HG03196 (cell line): ENCODE measurements at regions not wholly inside any gene's neighbourhood (a gene's known extent, or its start where the extent isn't known, plus 50 kb on each side); places are given as distances from the start of the nearest gene placed in this dataset.
A peak's percentile ranks its signal among the peaks of the same experiment; 100 is the strongest.
"Not testable (repeated sequence)": the region's sequence is repeated elsewhere in the genome, so short reads cannot be mapped to it uniquely, and the experiment has no call there.

Source experiments
- ATAC-seq: cut with Tn5 transposase; IDR thresholded peaks from one replicate; pipeline ENCODE4 v1.9.1; 2021; ENCODE audit not compliant: unreplicated experiment

GRCh38 chr16:17944345-17944744 lies 392.2 kb downstream of the NPIPA8 start:
- no peak for ATAC-seq

GRCh38 chr16:17942067-17942466 lies 394.5 kb downstream of the NPIPA8 start:
- ATAC-seq: no peak

- no peak for ATAC-seq
Measured at GRCh38 chr16:17940584-17941364, 395.8 kb downstream of the NPIPA8 start.

GRCh38 chr16:17939723-17940122 lies 396.8 kb downstream of the NPIPA8 start:
- ATAC-seq: no peak

GRCh38 chr16:17939122-17939536 lies 397.4 kb downstream of the NPIPA8 start:
- ATAC-seq: no peak

- no peak for ATAC-seq
Measured at GRCh38 chr16:17938546-17938945, 398.0 kb downstream of the NPIPA8 start.

- no peak for ATAC-seq
Measured at GRCh38 chr16:17936766-17937402, 399.7 kb downstream of the NPIPA8 start.

- no peak for ATAC-seq
Measured at GRCh38 chr16:17930280-17930679, 406.3 kb downstream of the NPIPA8 start.

- ATAC-seq: no peak
Measured at GRCh38 chr16:17926866-17927399, 409.6 kb downstream of the NPIPA8 start.

- ATAC-seq: no peak
Measured at GRCh38 chr16:17926461-17926860, 410.1 kb downstream of the NPIPA8 start.

GRCh38 chr16:17925761-17926160 lies 410.8 kb downstream of the NPIPA8 start:
- ATAC-seq: no peak

- ATAC-seq: peak; percentile 59
Measured at GRCh38 chr16:17921357-17921978, 415.1 kb downstream of the NPIPA8 start.

- ATAC-seq: no peak
Measured at GRCh38 chr16:17917316-17918019, 419.1 kb downstream of the NPIPA8 start.

- no peak for ATAC-seq
Measured at GRCh38 chr16:17915791-17916190, 420.7 kb downstream of the NPIPA8 start.

GRCh38 chr16:17914168-17914567 lies 422.4 kb downstream of the NPIPA8 start:
- ATAC-seq: no peak

- not testable (repeated sequence) for ATAC-seq
Measured at GRCh38 chr16:17911578-17911977, 425.0 kb downstream of the NPIPA8 start.

- not testable (repeated sequence) for ATAC-seq
Measured at GRCh38 chr16:17906626-17907025, 429.9 kb downstream of the NPIPA8 start.

- no peak for ATAC-seq
Measured at GRCh38 chr16:17901309-17901708, 430.5 kb upstream of the XYLT1 start.

- no peak for ATAC-seq
Measured at GRCh38 chr16:17899141-17899540, 428.4 kb upstream of the XYLT1 start.

GRCh38 chr16:17887963-17888362 lies 417.2 kb upstream of the XYLT1 start:
- ATAC-seq: no peak

GRCh38 chr16:17885659-17886207 lies 415.0 kb upstream of the XYLT1 start:
- no peak for ATAC-seq
